ENCODE measurements at regions not wholly inside any gene's neighbourhood (a gene's known extent, or its start where the extent isn't known, plus 50 kb on each side); places are given as distances from the start of the nearest gene placed in this dataset.

DNA sequence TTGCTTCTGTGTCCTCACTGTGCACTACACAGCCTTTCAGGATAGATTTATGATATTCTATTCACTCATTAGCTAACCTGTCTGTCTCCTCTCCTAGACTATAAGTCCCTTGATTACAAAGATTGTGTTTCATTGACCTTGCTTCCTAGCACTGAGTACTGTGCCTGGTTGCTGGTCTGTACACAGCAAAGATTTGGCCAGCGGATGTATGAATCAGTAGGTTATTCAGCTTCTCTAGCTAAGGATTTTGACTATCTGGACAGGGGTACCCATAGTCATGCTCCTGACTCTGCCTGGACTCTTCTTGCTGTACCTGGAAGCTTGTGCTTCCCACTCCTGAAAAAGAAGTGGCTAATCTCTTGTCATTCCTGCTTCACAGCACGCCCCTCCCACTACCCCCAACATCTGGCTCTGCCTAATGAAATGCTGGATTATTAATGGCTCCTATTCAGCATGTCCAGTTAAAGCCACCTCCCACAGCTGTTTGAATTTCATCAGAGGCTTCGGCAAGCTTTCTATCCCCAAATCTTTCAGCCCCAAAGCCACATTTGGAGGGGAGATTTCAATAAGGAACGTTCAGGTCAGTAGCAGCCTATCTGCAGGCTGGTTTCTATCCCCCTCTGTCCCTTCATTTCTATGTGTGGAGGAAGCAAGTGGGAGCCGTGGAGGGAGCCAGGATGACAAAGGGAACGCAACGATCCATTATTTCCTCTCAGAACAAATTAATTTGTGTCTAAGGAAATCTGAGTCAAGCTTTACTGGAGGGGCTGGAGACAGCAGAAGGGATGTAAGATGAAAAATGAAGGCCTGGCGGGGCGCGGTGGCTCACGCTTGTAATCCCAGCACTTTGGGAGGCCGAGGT is 64.8 kb upstream of the PPM1J start:
- H3K4me1 Mint-ChIP-seq, result no peaks in the 10 kb centered on the region
- peaks cover 0 to 2% (median 0%) of the 10 kb centered on the region in 8 donors for H3K9me3 Mint-ChIP-seq
- peak overlapping the region in 1 of 7 donors; percentile 12 for H3K27ac Mint-ChIP-seq
- Histone ChIP-seq H3K4me3 (ENCODE audit: low read length in 2 of 2) (no peak overlapping the region), H3K36me3 (ENCODE audit: insufficient read depth, low read length) (no peaks in the 10 kb centered on the region), H3K9me3 (ENCODE audit: control insufficient read depth in 1 of 2, low read length in 2 of 2) (no peaks in the 10 kb centered on the region), H3K27me3 (ENCODE audit: insufficient read depth, low read length) (no peaks in the 10 kb centered on the region), H3K27ac (ENCODE audit: low read depth, low read length) (no peak overlapping the region), H3K4me1 (ENCODE audit: insufficient read depth, low read length) (no peaks in the 10 kb centered on the region)
- CTCF ChIA-PET (ENCODE audit: partially characterized antibody), result no interaction called here
- H3K4me3 Mint-ChIP-seq, result peak overlapping the region in 1 of 8 donors; percentile 41
- DNase-seq, result no peak
- peaks cover 6% of the 10 kb centered on the region in 2 donors for H3K27me3 Mint-ChIP-seq
- H3K36me3 Mint-ChIP-seq, result no peaks in the 10 kb centered on the region
- POLR2A ChIA-PET (ENCODE audit: partially characterized antibody), result no interaction called here
- intact Hi-C loops (cut with micrococcal nuclease), result no loop called here

DNA sequence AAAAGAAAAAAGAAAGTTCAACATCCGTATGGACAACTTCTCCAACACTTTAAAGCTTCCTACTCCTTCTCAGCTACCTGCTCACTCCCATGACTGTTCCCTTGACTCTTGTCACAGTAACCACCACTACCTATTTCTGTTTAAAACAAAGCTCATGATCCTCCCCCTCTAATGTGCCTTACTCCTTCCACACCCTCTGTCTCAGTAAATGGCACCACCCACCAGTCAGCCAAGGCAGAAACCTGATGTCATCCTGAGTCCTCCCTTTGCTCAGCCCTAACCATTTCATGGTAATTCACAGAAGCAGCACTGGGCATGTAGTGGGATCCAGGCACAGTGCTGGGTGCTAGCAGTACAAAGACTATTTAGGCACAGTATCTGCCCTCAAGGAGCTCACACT is 63.0 kb upstream of the PPM1J start:
- H3K27ac ChIP-seq (ENCODE audit: low read depth, low read length), result no peak overlapping the region
- Mint-ChIP-seq H3K27ac (no peak overlapping the region), H3K36me3 (no peaks in the 10 kb centered on the region), H3K4me1 (no peaks in the 10 kb centered on the region), H3K27me3 (peaks cover 6% of the 10 kb centered on the region in 2 donors), H3K4me3 (no peak overlapping the region), H3K9me3 (peaks cover 0 to 2% (median 0%) of the 10 kb centered on the region in 8 donors)
- intact Hi-C loops (cut with micrococcal nuclease), result no loop called here
- H3K36me3 ChIP-seq (ENCODE audit: insufficient read depth, low read length), result no peaks in the 10 kb centered on the region
- H3K9me3 ChIP-seq (ENCODE audit: control insufficient read depth in 1 of 2, low read length in 2 of 2), result no peaks in the 10 kb centered on the region
- H3K4me1 ChIP-seq (ENCODE audit: insufficient read depth, low read length), result no peaks in the 10 kb centered on the region
- POLR2A ChIA-PET (ENCODE audit: partially characterized antibody), result no interaction called here
- no peak overlapping the region for H3K4me3 ChIP-seq (ENCODE audit: low read length in 2 of 2)
- DNase-seq, result no peak
- no peaks in the 10 kb centered on the region for H3K27me3 ChIP-seq (ENCODE audit: insufficient read depth, low read length)
- CTCF ChIA-PET (ENCODE audit: partially characterized antibody), result no interaction called here

DNA sequence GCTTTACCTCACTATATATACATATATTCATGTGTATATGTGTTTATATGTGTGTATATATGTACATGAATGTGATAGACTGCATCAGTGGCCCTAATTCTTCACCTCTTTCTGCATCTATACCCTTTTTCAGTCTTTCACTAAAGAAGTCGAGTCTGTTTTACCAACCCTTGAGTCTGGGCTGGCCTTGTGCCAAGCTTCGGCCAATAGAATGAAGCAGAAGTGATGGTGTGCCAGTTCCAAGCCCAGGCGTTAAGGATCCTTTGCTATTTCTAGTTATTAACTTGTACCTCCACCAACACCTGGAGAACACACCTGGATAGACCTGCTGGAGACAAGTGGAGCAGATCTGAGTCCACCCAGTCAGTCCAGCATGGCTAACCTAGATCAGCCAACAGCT is 61.6 kb upstream of the PPM1J start:
- ChIA-PET CTCF (ENCODE audit: partially characterized antibody) (no interaction called here), POLR2A (ENCODE audit: partially characterized antibody) (no interaction called here)
- Mint-ChIP-seq H3K4me3 (no peak overlapping the region), H3K4me1 (no peaks in the 10 kb centered on the region), H3K9me3 (no peaks in the 10 kb centered on the region), H3K27me3 (peaks cover 6% of the 10 kb centered on the region in 2 donors), H3K36me3 (no peaks in the 10 kb centered on the region), H3K27ac (no peak overlapping the region)
- no peaks in the 10 kb centered on the region for H3K9me3 ChIP-seq (ENCODE audit: control insufficient read depth in 1 of 2, low read length in 2 of 2)
- intact Hi-C loops (cut with micrococcal nuclease), result no loop called here
- no peaks in the 10 kb centered on the region for H3K4me1 ChIP-seq (ENCODE audit: insufficient read depth, low read length)
- no peak for DNase-seq
- H3K27me3 ChIP-seq (ENCODE audit: insufficient read depth, low read length), result no peaks in the 10 kb centered on the region
- no peaks in the 10 kb centered on the region for H3K36me3 ChIP-seq (ENCODE audit: insufficient read depth, low read length)
- no peak overlapping the region for H3K4me3 ChIP-seq (ENCODE audit: low read length in 2 of 2)
- H3K27ac ChIP-seq (ENCODE audit: low read depth, low read length), result no peak overlapping the region

DNA sequence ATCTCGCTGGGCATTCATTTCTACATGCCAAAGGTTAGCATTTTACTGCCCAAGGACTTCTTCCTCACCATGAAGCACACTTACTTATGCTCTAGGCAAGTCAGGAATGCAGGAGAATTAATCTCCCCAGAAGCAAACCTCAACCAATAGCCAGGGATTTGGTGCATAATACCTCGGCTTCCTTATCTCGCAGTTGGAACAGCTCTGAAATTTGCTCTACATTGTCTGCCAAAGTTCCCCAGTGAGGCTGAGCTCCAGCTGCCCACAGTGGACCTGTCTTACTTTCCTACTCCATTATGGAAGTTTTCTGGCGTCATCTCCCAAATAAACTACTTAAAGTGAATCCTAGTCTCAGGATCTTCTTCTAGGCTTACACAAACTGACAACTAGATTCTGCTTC is 57.6 kb upstream of the PPM1J start:
- Histone ChIP-seq H3K36me3 (ENCODE audit: insufficient read depth, low read length) (no peaks in the 10 kb centered on the region), H3K27me3 (ENCODE audit: insufficient read depth, low read length) (no peaks in the 10 kb centered on the region), H3K4me1 (ENCODE audit: insufficient read depth, low read length) (peaks cover 9% of the 10 kb centered on the region), H3K4me3 (ENCODE audit: low read length in 2 of 2) (no peak overlapping the region), H3K9me3 (ENCODE audit: control insufficient read depth in 1 of 2, low read length in 2 of 2) (no peaks in the 10 kb centered on the region), H3K27ac (ENCODE audit: low read depth, low read length) (no peak overlapping the region)
- H3K4me1 Mint-ChIP-seq, result peaks cover 3 to 8% (median 6%) of the 10 kb centered on the region in 4 donors
- ChIA-PET POLR2A (ENCODE audit: partially characterized antibody) (no interaction called here), CTCF (ENCODE audit: partially characterized antibody) (no interaction called here)
- H3K27me3 Mint-ChIP-seq, result peaks cover 0 to 4% of the 10 kb centered on the region in 2 donors
- H3K9me3 Mint-ChIP-seq, result no peaks in the 10 kb centered on the region
- no peaks in the 10 kb centered on the region for H3K36me3 Mint-ChIP-seq
- no peak for DNase-seq
- H3K27ac Mint-ChIP-seq, result no peak overlapping the region
- no peak overlapping the region for H3K4me3 Mint-ChIP-seq
- intact Hi-C loops (cut with micrococcal nuclease), result no loop called here

- ChIA-PET CTCF (ENCODE audit: partially characterized antibody) (interaction anchor here (1.8 kb wide), 1 partner anchor 8 kb away, joined by 5 read pairs; no protein-coding TSS in a partner anchor), POLR2A (ENCODE audit: partially characterized antibody) (no interaction called here)
- H3K4me3 Mint-ChIP-seq, result peak overlapping the region in 5 of 8 donors; percentile 1 to 64 (median 59)
- peaks cover 3 to 8% (median 6%) of the 10 kb centered on the region in 4 donors for H3K4me1 Mint-ChIP-seq
- Histone ChIP-seq H3K27me3 (ENCODE audit: insufficient read depth, low read length) (no peaks in the 10 kb centered on the region), H3K36me3 (ENCODE audit: insufficient read depth, low read length) (no peaks in the 10 kb centered on the region), H3K9me3 (ENCODE audit: control insufficient read depth in 1 of 2, low read length in 2 of 2) (no peaks in the 10 kb centered on the region), H3K4me1 (ENCODE audit: insufficient read depth, low read length) (peaks cover 9% of the 10 kb centered on the region), H3K27ac (ENCODE audit: low read depth, low read length) (no peak overlapping the region), H3K4me3 (ENCODE audit: low read length in 2 of 2) (no peak overlapping the region)
- H3K9me3 Mint-ChIP-seq, result peaks cover 0 to 5% (median 0%) of the 10 kb centered on the region in 8 donors
- H3K27me3 Mint-ChIP-seq, result peaks cover 0 to 4% of the 10 kb centered on the region in 2 donors
- H3K36me3 Mint-ChIP-seq, result no peaks in the 10 kb centered on the region
- intact Hi-C loops (cut with micrococcal nuclease), result no loop called here
- H3K27ac Mint-ChIP-seq, result peak overlapping the region in 3 of 7 donors; percentile 42 to 68 (median 57)
- no peak for DNase-seq
Measured at GRCh38 chr1:112770724-112771123, 55.6 kb upstream of the PPM1J start.

DNA sequence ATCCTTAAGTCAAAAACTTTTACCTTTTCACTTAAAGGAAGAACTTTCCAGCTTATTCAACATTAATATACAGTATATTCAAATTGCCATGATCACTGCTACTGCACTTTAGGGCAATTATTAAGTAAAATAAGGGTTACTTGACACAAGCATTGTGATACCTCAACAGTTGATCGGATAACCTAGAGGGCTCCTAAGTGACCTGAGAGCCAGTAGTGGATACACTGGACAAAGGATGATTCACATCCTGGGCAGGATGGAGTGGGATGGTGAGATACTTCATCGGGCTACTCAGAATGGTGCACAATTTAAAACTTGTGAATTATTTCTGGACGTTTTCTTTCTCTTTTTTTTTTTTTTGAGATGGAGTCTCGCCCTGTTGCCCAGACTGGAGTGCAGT is 54.5 kb upstream of the PPM1J start:
- no peak for DNase-seq
- Mint-ChIP-seq H3K4me3 (peak overlapping the region in 1 of 8 donors; percentile 63), H3K9me3 (peaks cover 0 to 5% (median 0%) of the 10 kb centered on the region in 8 donors), H3K36me3 (no peaks in the 10 kb centered on the region), H3K27me3 (peaks cover 0 to 2% of the 10 kb centered on the region in 2 donors), H3K27ac (no peak overlapping the region), H3K4me1 (peaks cover 3 to 8% (median 6%) of the 10 kb centered on the region in 4 donors)
- CTCF ChIA-PET (ENCODE audit: partially characterized antibody), result no interaction called here
- Histone ChIP-seq H3K4me3 (ENCODE audit: low read length in 2 of 2) (no peak overlapping the region), H3K4me1 (ENCODE audit: insufficient read depth, low read length) (peaks cover 9% of the 10 kb centered on the region), H3K27me3 (ENCODE audit: insufficient read depth, low read length) (no peaks in the 10 kb centered on the region), H3K27ac (ENCODE audit: low read depth, low read length) (no peak overlapping the region), H3K36me3 (ENCODE audit: insufficient read depth, low read length) (no peaks in the 10 kb centered on the region), H3K9me3 (ENCODE audit: control insufficient read depth in 1 of 2, low read length in 2 of 2) (no peaks in the 10 kb centered on the region)
- POLR2A ChIA-PET (ENCODE audit: partially characterized antibody), result no interaction called here
- intact Hi-C loops (cut with micrococcal nuclease), result no loop called here

GRCh38 chr1:112767646-112768045 is 52.5 kb upstream of the PPM1J start:
- Histone ChIP-seq H3K4me1 (ENCODE audit: insufficient read depth, low read length) (peaks cover 9% of the 10 kb centered on the region), H3K4me3 (ENCODE audit: low read length in 2 of 2) (no peak overlapping the region), H3K27ac (ENCODE audit: low read depth, low read length) (no peak overlapping the region), H3K36me3 (ENCODE audit: insufficient read depth, low read length) (no peaks in the 10 kb centered on the region), H3K9me3 (ENCODE audit: control insufficient read depth in 1 of 2, low read length in 2 of 2) (no peaks in the 10 kb centered on the region), H3K27me3 (ENCODE audit: insufficient read depth, low read length) (no peaks in the 10 kb centered on the region)
- peaks cover 3 to 8% (median 6%) of the 10 kb centered on the region in 4 donors for H3K4me1 Mint-ChIP-seq
- no peaks in the 10 kb centered on the region for H3K36me3 Mint-ChIP-seq
- peaks cover 0 to 5% (median 0%) of the 10 kb centered on the region in 8 donors for H3K9me3 Mint-ChIP-seq
- peaks cover 2 to 4% of the 10 kb centered on the region in 2 donors for H3K27me3 Mint-ChIP-seq
- H3K27ac Mint-ChIP-seq, result no peak overlapping the region
- no peak for DNase-seq
- H3K4me3 Mint-ChIP-seq, result no peak overlapping the region
- POLR2A ChIA-PET (ENCODE audit: partially characterized antibody), result no interaction called here
- intact Hi-C loops (cut with micrococcal nuclease), result no loop called here
- CTCF ChIA-PET (ENCODE audit: partially characterized antibody), result interaction anchor here (0.9 kb wide), 1 partner anchor 305 kb away, joined by 3 read pairs; the partner anchor contains the start of gene LRIG2
